Hepatocyte (in vitro differentiated cells): ENCODE measurements at regions not wholly inside any gene's neighbourhood (a gene's known extent, or its start where the extent isn't known, plus 50 kb on each side); places are given as distances from the start of the nearest gene placed in this dataset.
A peak's percentile ranks its signal among the peaks of the same experiment; 100 is the strongest.

Experiments used
- DNase-seq: peaks from one replicate; pipeline ENCODE4 v3.0.0-alpha.2; 2016; ENCODE audit warnings: low spot score
- H2AFZ ChIP-seq: fragments of 200-600 bp; sonication (generic); 2 replicates; pipeline ENCODE4 v1.6.0; 2016; ENCODE audit warnings: antibody characterized with exemption, mild to moderate bottlenecking
- H3K27ac ChIP-seq: fragments of 200-600 bp; sonication (generic); 2 replicates; pipeline ENCODE4 v1.5.1; 2016; ENCODE audit warnings: mild to moderate bottlenecking
- H3K27me3 ChIP-seq: fragments of 200-600 bp; sonication (generic); 2 replicates; pipeline ENCODE4 v1.6.1; 2016
- H3K36me3 ChIP-seq: fragments of 200-600 bp; sonication (generic); replicated peaks from 2 replicates; pipeline ENCODE4 v1.5.1; 2016; ENCODE audit warnings: low read depth; ENCODE audit not compliant: insufficient read depth
- H3K4me1 ChIP-seq: fragments of 200-600 bp; sonication (generic); 2 replicates; pipeline ENCODE4 v1.5.1; 2016; ENCODE audit warnings: mild to moderate bottlenecking, moderate library complexity; ENCODE audit not compliant: insufficient read depth
- H3K4me2 ChIP-seq: fragments of 200-600 bp; sonication (generic); 2 replicates; pipeline ENCODE4 v1.6.0; 2016
- H3K4me3 ChIP-seq: fragments of 200-600 bp; sonication (generic); 2 replicates; pipeline ENCODE4 v1.5.1; 2016; ENCODE audit warnings: mild to moderate bottlenecking
- H3K79me2 ChIP-seq: fragments of 200-600 bp; sonication (generic); 2 replicates; pipeline ENCODE4 v1.6.0; 2017; ENCODE audit warnings: mild to moderate bottlenecking
- H3K9me2 ChIP-seq: fragments of 200-600 bp; sonication (generic); replicated peaks from 2 replicates; pipeline ENCODE4 v1.6.0; 2017; ENCODE audit warnings: mild to moderate bottlenecking; ENCODE audit not compliant: insufficient read depth
- H3K9me3 ChIP-seq: fragments of 200-600 bp; sonication (generic); 2 replicates; pipeline ENCODE4 v1.5.1; 2016; ENCODE audit warnings: low read depth, mild to moderate bottlenecking
- H4K20me1 ChIP-seq: fragments of 200-600 bp; sonication (generic); 2 replicates; pipeline ENCODE4 v1.6.0; 2016; ENCODE audit warnings: mild to moderate bottlenecking; ENCODE audit not compliant: insufficient read depth, poor library complexity, severe bottlenecking
- EZH2 ChIP-seq: fragments of 200-600 bp; sonication (generic); IDR thresholded peaks from 2 replicates; pipeline ENCODE4 v1.6.1; 2016; ENCODE audit warnings: antibody characterized with exemption, mild to moderate bottlenecking, borderline replicate concordance
- EZH2phosphoT487 ChIP-seq: fragments of 200-600 bp; sonication (generic); IDR thresholded peaks from one replicate; pipeline ENCODE4 v1.6.1; 2018; ENCODE audit warnings: antibody characterized with exemption, mild to moderate bottlenecking, low read depth, moderate library complexity; ENCODE audit not compliant: unreplicated experiment, severe bottlenecking
- WGBS: methylation state at CpG from one replicate; pipeline ENCODE4 v1.1.6; 2016; ENCODE audit warnings: low lambda C conversion rate; ENCODE audit errors: missing lambda C conversion rate; 5-methylcytosine and 5-hydroxymethylcytosine counted together
- TF ChIP-seq, protein P1 (sequence below): fragments of 200-600 bp; sonication (generic); IDR thresholded peaks from 2 replicates; pipeline ENCODE4 v1.5.1; 2016; ENCODE audit warnings: antibody characterized with exemption, mild to moderate bottlenecking; ENCODE audit not compliant: poor library complexity

DNA sequence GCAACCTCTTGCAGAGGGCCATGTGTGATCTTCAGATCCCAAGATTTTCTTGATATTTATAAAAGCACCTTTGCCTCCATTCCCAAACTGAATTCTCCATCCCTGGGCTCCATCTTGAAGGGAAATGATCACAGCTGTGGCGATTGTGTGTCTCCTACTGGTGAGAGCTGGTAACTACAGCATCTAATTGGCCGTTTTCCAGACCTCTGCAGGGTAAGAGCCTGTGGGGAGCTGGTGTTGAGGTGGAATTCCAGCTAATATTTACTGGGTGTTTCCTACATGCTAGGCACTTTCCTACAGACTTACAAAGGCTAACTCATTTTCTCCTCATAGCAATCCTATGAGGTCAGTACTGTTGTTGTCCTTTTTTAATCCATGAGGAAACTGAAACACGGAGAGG lies 59.2 kb upstream of the FNDC1 start:
- Histone ChIP-seq H3K79me2 (no peaks in the 10 kb centered on the region), H3K4me1 (no peaks in the 10 kb centered on the region), H3K36me3 (no peaks in the 10 kb centered on the region), H3K4me2 (no peak overlapping the region), H3K9me2 (no peaks in the 10 kb centered on the region), H3K27ac (no peak overlapping the region), H3K27me3 (no peaks in the 10 kb centered on the region), H3K4me3 (no peak overlapping the region), H3K9me3 (no peaks in the 10 kb centered on the region), H2AFZ (no peak overlapping the region), H4K20me1 (no peaks in the 10 kb centered on the region)
- 33% methylated on average over 3 of the region's 3 CpGs for WGBS
- DNase-seq: peak; percentile 58
- TF ChIP-seq, protein P1, sequence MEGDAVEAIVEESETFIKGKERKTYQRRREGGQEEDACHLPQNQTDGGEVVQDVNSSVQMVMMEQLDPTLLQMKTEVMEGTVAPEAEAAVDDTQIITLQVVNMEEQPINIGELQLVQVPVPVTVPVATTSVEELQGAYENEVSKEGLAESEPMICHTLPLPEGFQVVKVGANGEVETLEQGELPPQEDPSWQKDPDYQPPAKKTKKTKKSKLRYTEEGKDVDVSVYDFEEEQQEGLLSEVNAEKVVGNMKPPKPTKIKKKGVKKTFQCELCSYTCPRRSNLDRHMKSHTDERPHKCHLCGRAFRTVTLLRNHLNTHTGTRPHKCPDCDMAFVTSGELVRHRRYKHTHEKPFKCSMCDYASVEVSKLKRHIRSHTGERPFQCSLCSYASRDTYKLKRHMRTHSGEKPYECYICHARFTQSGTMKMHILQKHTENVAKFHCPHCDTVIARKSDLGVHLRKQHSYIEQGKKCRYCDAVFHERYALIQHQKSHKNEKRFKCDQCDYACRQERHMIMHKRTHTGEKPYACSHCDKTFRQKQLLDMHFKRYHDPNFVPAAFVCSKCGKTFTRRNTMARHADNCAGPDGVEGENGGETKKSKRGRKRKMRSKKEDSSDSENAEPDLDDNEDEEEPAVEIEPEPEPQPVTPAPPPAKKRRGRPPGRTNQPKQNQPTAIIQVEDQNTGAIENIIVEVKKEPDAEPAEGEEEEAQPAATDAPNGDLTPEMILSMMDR: peak; percentile 52
- TF ChIP-seq EZH2: no peak

DNA sequence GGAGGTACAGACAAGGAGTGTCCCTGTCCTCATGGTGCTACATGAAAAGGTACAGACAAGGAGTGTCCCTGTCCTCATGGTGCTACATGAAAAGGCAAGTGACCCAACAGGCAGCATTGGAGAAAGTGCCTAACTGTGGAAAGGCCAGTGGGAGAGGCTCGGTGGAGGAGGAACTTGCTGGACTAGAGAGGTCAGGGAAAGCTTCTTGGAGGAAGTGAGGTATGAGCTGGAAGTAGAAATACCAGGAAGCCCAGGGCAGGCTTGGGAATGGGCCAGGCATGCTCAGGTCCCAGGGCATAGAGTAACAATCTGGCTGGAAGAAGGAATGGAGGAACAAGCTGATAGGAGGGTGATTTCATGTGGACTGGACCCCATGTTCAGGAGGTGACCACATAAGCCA lies 59.8 kb upstream of the FNDC1 start:
- TF ChIP-seq, protein P1: no peak
- TF ChIP-seq EZH2phosphoT487 (no peak), EZH2 (no peak)
- Histone ChIP-seq H3K27me3 (no peaks in the 10 kb centered on the region), H3K9me2 (no peaks in the 10 kb centered on the region), H3K9me3 (no peaks in the 10 kb centered on the region), H3K36me3 (no peaks in the 10 kb centered on the region), H3K4me2 (no peak overlapping the region), H2AFZ (no peak overlapping the region), H3K4me3 (no peak overlapping the region), H4K20me1 (no peaks in the 10 kb centered on the region), H3K27ac (no peak overlapping the region), H3K4me1 (no peaks in the 10 kb centered on the region), H3K79me2 (no peaks in the 10 kb centered on the region)
- DNase-seq: no peak
- 92% methylated on average over 1 of the region's 1 CpG for WGBS

DNA sequence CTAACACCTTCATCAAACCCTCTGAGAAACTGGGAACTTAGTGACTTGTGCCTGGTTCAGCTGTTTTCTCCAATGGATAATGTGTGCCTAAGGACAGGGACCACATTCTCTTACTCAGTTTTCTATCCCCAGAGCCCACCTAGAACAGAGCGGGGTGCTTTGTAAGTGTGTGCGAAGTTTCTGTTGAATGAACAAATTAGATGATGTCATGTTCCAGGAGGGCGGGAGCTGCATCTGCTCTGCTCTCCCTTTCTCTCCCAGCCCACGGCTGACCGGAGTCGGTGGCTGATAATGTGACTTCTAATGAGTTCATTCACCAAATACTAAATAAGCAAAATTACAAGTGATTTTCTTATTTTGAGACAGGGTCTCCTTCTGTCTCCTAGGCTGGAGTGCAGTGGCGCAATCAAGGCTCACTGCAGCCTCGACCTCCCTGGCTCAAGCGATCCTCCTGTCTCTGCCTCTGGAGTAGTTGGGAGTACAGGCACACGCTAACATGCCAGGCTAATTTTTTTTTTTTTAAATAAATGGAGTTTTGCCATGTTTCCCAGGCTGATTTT lies 60.7 kb upstream of the FNDC1 start:
- Histone ChIP-seq H3K4me3 (no peak overlapping the region), H3K27ac (no peak overlapping the region), H3K9me3 (no peaks in the 10 kb centered on the region), H3K27me3 (no peaks in the 10 kb centered on the region), H3K4me2 (no peak overlapping the region), H3K9me2 (no peaks in the 10 kb centered on the region), H3K36me3 (no peaks in the 10 kb centered on the region), H2AFZ (no peak overlapping the region), H4K20me1 (no peaks in the 10 kb centered on the region), H3K79me2 (no peaks in the 10 kb centered on the region), H3K4me1 (peaks cover 4% of the 10 kb centered on the region)
- no peak for DNase-seq
- TF ChIP-seq, protein P1: no peak
- TF ChIP-seq EZH2 (no peak), EZH2phosphoT487 (no peak)
- 94% methylated on average over 10 of the region's 10 CpGs for WGBS
